ENCODE measurements at regions not wholly inside any gene's neighbourhood (a gene's known extent, or its start where the extent isn't known, plus 50 kb on each side); places are given as distances from the start of the nearest gene placed in this dataset.

GRCh38 chr4:8688908-8689445, 96.4 kb downstream of the CPZ start:
- no peaks in the 10 kb centered on the region for H3K4me1 Mint-ChIP-seq
- no peaks in the 10 kb centered on the region for H3K9me3 Mint-ChIP-seq
- 74% methylated on average over 16 of the region's 19 CpGs for WGBS (ENCODE audit: insufficient coverage)
- POLR2A ChIA-PET = no interaction called here
- Histone ChIP-seq H3K36me3 (ENCODE audit: control insufficient read depth in 2 of 2, extremely low read depth in 1 of 2, insufficient read depth in 1 of 2, low read length in 1 of 2) (no peaks in the 10 kb centered on the region), H3K4me3 (ENCODE audit: control insufficient read depth in 1 of 2, extremely low read depth in 1 of 2, low read length in 1 of 2) (no peak overlapping the region), H3K27me3 (replicated peaks in 1 of 2; ENCODE audit: control insufficient read depth in 2 of 2, extremely low read depth in 1 of 2, insufficient read depth in 2 of 2, low read length in 1 of 2) (peaks cover 0 to 34% of the 10 kb centered on the region in 2 experiments), H3K27ac (ENCODE audit: low read length) (no peak overlapping the region), H3K9me3 (no peaks in the 10 kb centered on the region), H3K4me1 (ENCODE audit: control insufficient read depth in 1 of 2, extremely low read depth in 1 of 2, insufficient read depth in 2 of 2, low read length in 2 of 2) (no peaks in the 10 kb centered on the region)
- peaks cover 7 to 11% of the 10 kb centered on the region in 2 donors for H3K27me3 Mint-ChIP-seq
- CTCF ChIA-PET = no interaction called here
- no peaks in the 10 kb centered on the region for H3K36me3 Mint-ChIP-seq
- no peak overlapping the region for H3K27ac Mint-ChIP-seq
- DNase-seq (no peak), ATAC-seq (replicated peaks in 1 of 4) (no peak)
- H3K4me3 Mint-ChIP-seq = no peak overlapping the region

GRCh38 chr4:8688041-8688907, 95.7 kb downstream of the CPZ start:
- no peaks in the 10 kb centered on the region for H3K9me3 ChIP-seq
- H3K27ac Mint-ChIP-seq = no peak overlapping the region
- no peak overlapping the region for H3K4me3 Mint-ChIP-seq
- peaks cover 0 to 34% of the 10 kb centered on the region in 2 experiments for H3K27me3 ChIP-seq (replicated peaks in 1 of 2; ENCODE audit: control insufficient read depth in 2 of 2, extremely low read depth in 1 of 2, insufficient read depth in 2 of 2, low read length in 1 of 2)
- ChIA-PET CTCF (no interaction called here), POLR2A (no interaction called here)
- DNase-seq = no peak
- H3K9me3 Mint-ChIP-seq = no peaks in the 10 kb centered on the region
- no peaks in the 10 kb centered on the region for H3K36me3 Mint-ChIP-seq
- no peaks in the 10 kb centered on the region for H3K36me3 ChIP-seq (ENCODE audit: control insufficient read depth in 2 of 2, extremely low read depth in 1 of 2, insufficient read depth in 1 of 2, low read length in 1 of 2)
- H3K4me1 Mint-ChIP-seq = no peaks in the 10 kb centered on the region
- H3K27me3 Mint-ChIP-seq = peaks cover 7 to 11% of the 10 kb centered on the region in 2 donors
- H3K4me3 ChIP-seq (ENCODE audit: control insufficient read depth in 1 of 2, extremely low read depth in 1 of 2, low read length in 1 of 2) = no peak overlapping the region
- H3K4me1 ChIP-seq (ENCODE audit: control insufficient read depth in 1 of 2, extremely low read depth in 1 of 2, insufficient read depth in 2 of 2, low read length in 2 of 2) = no peaks in the 10 kb centered on the region
- H3K27ac ChIP-seq (ENCODE audit: low read length) = no peak overlapping the region
- ATAC-seq (replicated peaks in 1 of 4) = no peak
- WGBS (ENCODE audit: insufficient coverage) = 22% methylated on average over 29 of the region's 41 CpGs

- Mint-ChIP-seq H3K9me3 (no peaks in the 10 kb centered on the region), H3K27me3 (peaks cover 7% of the 10 kb centered on the region in 2 donors), H3K4me3 (no peak overlapping the region), H3K36me3 (no peaks in the 10 kb centered on the region), H3K27ac (no peak overlapping the region), H3K4me1 (no peaks in the 10 kb centered on the region)
- Histone ChIP-seq H3K9me3 (no peaks in the 10 kb centered on the region), H3K36me3 (ENCODE audit: control insufficient read depth in 2 of 2, extremely low read depth in 1 of 2, insufficient read depth in 1 of 2, low read length in 1 of 2) (no peaks in the 10 kb centered on the region), H3K27ac (ENCODE audit: low read length) (no peak overlapping the region), H3K27me3 (replicated peaks in 1 of 2; ENCODE audit: control insufficient read depth in 2 of 2, extremely low read depth in 1 of 2, insufficient read depth in 2 of 2, low read length in 1 of 2) (peaks cover 0 to 42% of the 10 kb centered on the region in 2 experiments), H3K4me1 (ENCODE audit: control insufficient read depth in 1 of 2, extremely low read depth in 1 of 2, insufficient read depth in 2 of 2, low read length in 2 of 2) (no peaks in the 10 kb centered on the region), H3K4me3 (ENCODE audit: control insufficient read depth in 1 of 2, extremely low read depth in 1 of 2, low read length in 1 of 2) (no peak overlapping the region)
- DNase-seq (no peak), ATAC-seq (replicated peaks in 1 of 4) (no peak)
- POLR2A ChIA-PET = no interaction called here
- WGBS (ENCODE audit: insufficient coverage) = 67% methylated on average over 1 of the region's 1 CpG
- CTCF ChIA-PET = no interaction called here
Measured at GRCh38 chr4:8687083-8687482, 94.5 kb downstream of the CPZ start.

GRCh38 chr4:8685831-8686230, 93.3 kb downstream of the CPZ start:
- H3K9me3 ChIP-seq = no peaks in the 10 kb centered on the region
- ATAC-seq (replicated peaks in 1 of 4) (no peak), DNase-seq (no peak)
- Mint-ChIP-seq H3K4me3 (no peak overlapping the region), H3K4me1 (no peaks in the 10 kb centered on the region), H3K27ac (no peak overlapping the region), H3K9me3 (no peaks in the 10 kb centered on the region), H3K36me3 (no peaks in the 10 kb centered on the region), H3K27me3 (peaks cover 7% of the 10 kb centered on the region in 2 donors)
- ChIA-PET POLR2A (no interaction called here), CTCF (no interaction called here)
- 79% methylated on average over 6 of the region's 6 CpGs for WGBS (ENCODE audit: insufficient coverage)
- H3K27me3 ChIP-seq (replicated peaks in 1 of 2; ENCODE audit: control insufficient read depth in 2 of 2, extremely low read depth in 1 of 2, insufficient read depth in 2 of 2, low read length in 1 of 2) = peaks cover 0 to 44% of the 10 kb centered on the region in 2 experiments
- no peak overlapping the region for H3K27ac ChIP-seq (ENCODE audit: low read length)
- H3K36me3 ChIP-seq (ENCODE audit: control insufficient read depth in 2 of 2, extremely low read depth in 1 of 2, insufficient read depth in 1 of 2, low read length in 1 of 2) = no peaks in the 10 kb centered on the region
- H3K4me3 ChIP-seq (ENCODE audit: control insufficient read depth in 1 of 2, extremely low read depth in 1 of 2, low read length in 1 of 2) = no peak overlapping the region
- no peaks in the 10 kb centered on the region for H3K4me1 ChIP-seq (ENCODE audit: control insufficient read depth in 1 of 2, extremely low read depth in 1 of 2, insufficient read depth in 2 of 2, low read length in 2 of 2)

- Histone ChIP-seq H3K27ac (ENCODE audit: low read length) (no peak overlapping the region), H3K27me3 (replicated peaks in 1 of 2; ENCODE audit: control insufficient read depth in 2 of 2, extremely low read depth in 1 of 2, insufficient read depth in 2 of 2, low read length in 1 of 2) (peaks cover 0 to 27% of the 10 kb centered on the region in 2 experiments), H3K36me3 (ENCODE audit: control insufficient read depth in 2 of 2, extremely low read depth in 1 of 2, insufficient read depth in 1 of 2, low read length in 1 of 2) (no peaks in the 10 kb centered on the region), H3K4me3 (ENCODE audit: control insufficient read depth in 1 of 2, extremely low read depth in 1 of 2, low read length in 1 of 2) (no peak overlapping the region), H3K4me1 (ENCODE audit: control insufficient read depth in 1 of 2, extremely low read depth in 1 of 2, insufficient read depth in 2 of 2, low read length in 2 of 2) (no peaks in the 10 kb centered on the region), H3K9me3 (no peaks in the 10 kb centered on the region)
- ATAC-seq (replicated peaks in 1 of 4) = no peak
- Mint-ChIP-seq H3K27ac (no peak overlapping the region), H3K27me3 (peaks cover 4 to 7% of the 10 kb centered on the region in 2 donors), H3K9me3 (no peaks in the 10 kb centered on the region), H3K4me1 (no peaks in the 10 kb centered on the region), H3K4me3 (no peak overlapping the region), H3K36me3 (no peaks in the 10 kb centered on the region)
- POLR2A ChIA-PET = no interaction called here
- DNase-seq = no peak
- CTCF ChIA-PET = no interaction called here
- WGBS (ENCODE audit: insufficient coverage) = 93% methylated on average over 5 of the region's 5 CpGs
Measured at GRCh38 chr4:8683462-8683861, 90.9 kb downstream of the CPZ start.

GRCh38 chr4:8682725-8683124, 90.2 kb downstream of the CPZ start:
- Mint-ChIP-seq H3K4me3 (no peak overlapping the region), H3K27ac (no peak overlapping the region), H3K36me3 (no peaks in the 10 kb centered on the region), H3K27me3 (peaks cover 4 to 7% of the 10 kb centered on the region in 2 donors), H3K9me3 (no peaks in the 10 kb centered on the region), H3K4me1 (no peaks in the 10 kb centered on the region)
- H3K36me3 ChIP-seq (ENCODE audit: control insufficient read depth in 2 of 2, extremely low read depth in 1 of 2, insufficient read depth in 1 of 2, low read length in 1 of 2) = no peaks in the 10 kb centered on the region
- POLR2A ChIA-PET = no interaction called here
- no peaks in the 10 kb centered on the region for H3K9me3 ChIP-seq
- peaks cover 0 to 19% of the 10 kb centered on the region in 2 experiments for H3K27me3 ChIP-seq (replicated peaks in 1 of 2; ENCODE audit: control insufficient read depth in 2 of 2, extremely low read depth in 1 of 2, insufficient read depth in 2 of 2, low read length in 1 of 2)
- no peaks in the 10 kb centered on the region for H3K4me1 ChIP-seq (ENCODE audit: control insufficient read depth in 1 of 2, extremely low read depth in 1 of 2, insufficient read depth in 2 of 2, low read length in 2 of 2)
- H3K27ac ChIP-seq (ENCODE audit: low read length) = no peak overlapping the region
- CTCF ChIA-PET = no interaction called here
- H3K4me3 ChIP-seq (ENCODE audit: control insufficient read depth in 1 of 2, extremely low read depth in 1 of 2, low read length in 1 of 2) = no peak overlapping the region
- 73% methylated on average over 6 of the region's 10 CpGs for WGBS (ENCODE audit: insufficient coverage)
- DNase-seq = no peak
- no peak for ATAC-seq (replicated peaks in 1 of 4)
